WTC11 (cell line): ENCODE measurements at regions not wholly inside any gene's neighbourhood (a gene's known extent, or its start where the extent isn't known, plus 50 kb on each side); places are given as distances from the start of the nearest gene placed in this dataset.

Source experiments
- ATAC-seq: fragments of 200-7000 bp; cut with Tn5 transposase; 2 replicates; pipeline ENCODE4 v1.10.0; 2021; ENCODE audit warnings: mild to moderate bottlenecking, moderate library complexity
- CTCF ChIA-PET: fragments of 300-600 bp; sonication (Branson Sonifier 250); formaldehyde crosslinking; loops from one replicate; lab custom pipeline; 2021; ENCODE audit warnings: antibody characterized with exemption; lab: Charles Lee
- POLR2A ChIA-PET: fragments of 350-600 bp; sonication (Branson Sonifier 250); formaldehyde crosslinking; loops from one replicate; lab custom pipeline; 2021; ENCODE audit warnings: antibody characterized with exemption; lab: Charles Lee
- DNase-seq: peaks from one replicate; pipeline ENCODE4 v3.0.0; 2021; ENCODE audit warnings: low spot score
- H3K27ac Mint-ChIP-seq: 2 replicates; pipeline ENCODE4 v1.8.0; 2021; ENCODE audit warnings: mixed read lengths
- H3K27me3 Mint-ChIP-seq: 2 replicates; pipeline ENCODE4 v1.8.0; 2021; ENCODE audit warnings: low read depth, mild to moderate bottlenecking, moderate library complexity, mixed read lengths
- H3K36me3 Mint-ChIP-seq: 2 replicates; pipeline ENCODE4 v1.8.0; 2021; ENCODE audit warnings: mixed read lengths
- H3K4me1 Mint-ChIP-seq: 2 replicates; pipeline ENCODE4 v1.8.0; 2022; ENCODE audit warnings: mixed read lengths
- H3K4me3 Mint-ChIP-seq: 2 replicates; pipeline ENCODE4 v1.8.0; 2021; ENCODE audit warnings: mild to moderate bottlenecking, moderate library complexity, mixed read lengths
- H3K9me3 Mint-ChIP-seq: 2 replicates; pipeline ENCODE4 v1.8.0; 2021; ENCODE audit warnings: mixed read lengths
- HMGA2 ChIP-seq: fragments of 250-450 bp; sonication (Bioruptor Pico); IDR thresholded peaks from 2 replicates; pipeline ENCODE4 v1.4.0; 2021; ENCODE audit warnings: mild to moderate bottlenecking, moderate library complexity
- OVOL2 ChIP-seq: fragments of 250-450 bp; sonication (Bioruptor Pico); IDR thresholded peaks from 2 replicates; pipeline ENCODE4 v1.9.0; 2021; ENCODE audit warnings: mild to moderate bottlenecking, borderline replicate concordance
- SMAD4 ChIP-seq: sonication (generic); formaldehyde crosslinking; IDR thresholded peaks from 2 replicates; pipeline ENCODE4 v1.8.0; 2022; ENCODE audit warnings: mild to moderate bottlenecking, missing genetic modification reagents
- SP1 ChIP-seq: sonication (generic); formaldehyde crosslinking; conservative IDR thresholded peaks from 2 replicates; pipeline ENCODE4 v1.8.1; 2022; ENCODE audit warnings: missing genetic modification reagents
- ZNF317 ChIP-seq: sonication (generic); formaldehyde crosslinking; IDR thresholded peaks from 2 replicates; pipeline ENCODE4 v1.8.1; 2023; ENCODE audit warnings: low read depth, mild to moderate bottlenecking, moderate library complexity, missing genetic modification reagents, borderline replicate concordance
- ZNF416 ChIP-seq: fragments of 250-450 bp; sonication (Bioruptor Pico); IDR thresholded peaks from 2 replicates; pipeline ENCODE4 v1.9.0; 2021; ENCODE audit warnings: mild to moderate bottlenecking, inconsistent platforms
- ZNF423 ChIP-seq: fragments of 250-450 bp; sonication (Bioruptor Pico); IDR thresholded peaks from 2 replicates; pipeline ENCODE4 v2.1.2; 2022; ENCODE audit warnings: mild to moderate bottlenecking, moderate library complexity
- TF ChIP-seq, protein P1 (sequence below): sonication (generic); formaldehyde crosslinking; IDR thresholded peaks from 2 replicates; pipeline ENCODE4 v1.8.0; 2022; ENCODE audit warnings: mild to moderate bottlenecking, missing genetic modification reagents
- TF ChIP-seq, protein P2 (sequence below): fragments of 250-450 bp; sonication (Bioruptor Pico); IDR thresholded peaks from 2 replicates; pipeline ENCODE4 v1.8.0; 2021; ENCODE audit warnings: mild to moderate bottlenecking
- TF ChIP-seq, protein P3 (sequence below): sonication (generic); formaldehyde crosslinking; IDR thresholded peaks from 2 replicates; pipeline ENCODE4 v1.8.1; 2022; ENCODE audit warnings: low read depth, mild to moderate bottlenecking, moderate library complexity, missing genetic modification reagents, borderline replicate concordance
- TF ChIP-seq, protein P4 (sequence below): sonication (generic); formaldehyde crosslinking; IDR thresholded peaks from 2 replicates; pipeline ENCODE4 v1.8.1; 2022; ENCODE audit warnings: mild to moderate bottlenecking, missing genetic modification reagents, moderate library complexity, borderline replicate concordance
- TF ChIP-seq, protein P5 (sequence below): sonication (generic); formaldehyde crosslinking; IDR thresholded peaks from 2 replicates; pipeline ENCODE4 v1.8.1; 2023; ENCODE audit warnings: mild to moderate bottlenecking, missing genetic modification reagents
- TF ChIP-seq, protein P6 (sequence below): sonication (generic); formaldehyde crosslinking; IDR thresholded peaks from 2 replicates; pipeline ENCODE4 v1.8.1; 2023; ENCODE audit warnings: mild to moderate bottlenecking, missing genetic modification reagents, moderate library complexity
- TF ChIP-seq, protein P7 (sequence below): sonication (generic); formaldehyde crosslinking; IDR thresholded peaks from 2 replicates; pipeline ENCODE4 v1.8.0; 2022; ENCODE audit warnings: missing genetic modification reagents
- TF ChIP-seq, protein P8 (sequence below): sonication (generic); formaldehyde crosslinking; IDR thresholded peaks from 2 replicates; pipeline ENCODE4 v1.8.1; 2022; ENCODE audit warnings: mild to moderate bottlenecking, moderate library complexity, missing genetic modification reagents
- TF ChIP-seq, protein P9 (sequence below): sonication (generic); formaldehyde crosslinking; IDR thresholded peaks from 2 replicates; pipeline ENCODE4 v1.8.0; 2022; ENCODE audit warnings: mild to moderate bottlenecking, missing genetic modification reagents

DNA sequence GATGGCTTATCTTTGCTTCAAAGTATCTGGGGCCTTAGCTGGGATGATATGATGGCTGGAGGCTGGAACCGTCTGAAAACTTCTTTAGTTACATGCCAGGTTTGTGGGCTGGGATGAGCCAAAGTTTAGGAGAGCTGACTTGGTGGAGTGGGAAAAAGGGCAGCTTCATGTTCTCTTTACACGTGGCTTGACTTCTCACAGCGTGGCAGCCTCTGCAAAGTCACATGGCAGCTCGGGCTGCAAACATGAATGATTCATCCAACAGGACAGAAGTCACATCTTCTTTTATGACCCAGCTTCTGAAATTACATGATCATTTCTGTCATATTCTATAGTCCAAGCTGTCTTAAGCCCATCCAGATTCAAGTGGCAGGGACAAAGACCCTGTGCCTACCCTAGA, 176.0 kb downstream of the OLFM4 start:
- POLR2A ChIA-PET = no interaction called here
- TF ChIP-seq, protein P1, sequence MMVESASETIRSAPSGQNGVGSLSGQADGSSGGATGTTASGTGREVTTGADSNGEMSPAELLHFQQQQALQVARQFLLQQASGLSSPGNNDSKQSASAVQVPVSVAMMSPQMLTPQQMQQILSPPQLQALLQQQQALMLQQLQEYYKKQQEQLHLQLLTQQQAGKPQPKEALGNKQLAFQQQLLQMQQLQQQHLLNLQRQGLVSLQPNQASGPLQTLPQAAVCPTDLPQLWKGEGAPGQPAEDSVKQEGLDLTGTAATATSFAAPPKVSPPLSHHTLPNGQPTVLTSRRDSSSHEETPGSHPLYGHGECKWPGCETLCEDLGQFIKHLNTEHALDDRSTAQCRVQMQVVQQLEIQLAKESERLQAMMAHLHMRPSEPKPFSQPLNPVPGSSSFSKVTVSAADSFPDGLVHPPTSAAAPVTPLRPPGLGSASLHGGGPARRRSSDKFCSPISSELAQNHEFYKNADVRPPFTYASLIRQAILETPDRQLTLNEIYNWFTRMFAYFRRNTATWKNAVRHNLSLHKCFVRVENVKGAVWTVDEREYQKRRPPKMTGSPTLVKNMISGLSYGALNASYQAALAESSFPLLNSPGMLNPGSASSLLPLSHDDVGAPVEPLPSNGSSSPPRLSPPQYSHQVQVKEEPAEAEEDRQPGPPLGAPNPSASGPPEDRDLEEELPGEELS = no peak
- TF ChIP-seq ZNF423 (CRISPR knock-in tag) (no peak), ZNF416 (CRISPR knock-in tag) (no peak), SP1 (CRISPR knock-in tag) (no peak), SMAD4 (CRISPR knock-in tag) (no peak), ZNF317 (no peak), OVOL2 (CRISPR knock-in tag) (no peak), HMGA2 (CRISPR knock-in tag) (no peak)
- TF ChIP-seq, protein P2, sequence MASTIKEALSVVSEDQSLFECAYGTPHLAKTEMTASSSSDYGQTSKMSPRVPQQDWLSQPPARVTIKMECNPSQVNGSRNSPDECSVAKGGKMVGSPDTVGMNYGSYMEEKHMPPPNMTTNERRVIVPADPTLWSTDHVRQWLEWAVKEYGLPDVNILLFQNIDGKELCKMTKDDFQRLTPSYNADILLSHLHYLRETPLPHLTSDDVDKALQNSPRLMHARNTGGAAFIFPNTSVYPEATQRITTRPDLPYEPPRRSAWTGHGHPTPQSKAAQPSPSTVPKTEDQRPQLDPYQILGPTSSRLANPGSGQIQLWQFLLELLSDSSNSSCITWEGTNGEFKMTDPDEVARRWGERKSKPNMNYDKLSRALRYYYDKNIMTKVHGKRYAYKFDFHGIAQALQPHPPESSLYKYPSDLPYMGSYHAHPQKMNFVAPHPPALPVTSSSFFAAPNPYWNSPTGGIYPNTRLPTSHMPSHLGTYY (CRISPR knock-in tag) = no peak
- TF ChIP-seq, protein P3, sequence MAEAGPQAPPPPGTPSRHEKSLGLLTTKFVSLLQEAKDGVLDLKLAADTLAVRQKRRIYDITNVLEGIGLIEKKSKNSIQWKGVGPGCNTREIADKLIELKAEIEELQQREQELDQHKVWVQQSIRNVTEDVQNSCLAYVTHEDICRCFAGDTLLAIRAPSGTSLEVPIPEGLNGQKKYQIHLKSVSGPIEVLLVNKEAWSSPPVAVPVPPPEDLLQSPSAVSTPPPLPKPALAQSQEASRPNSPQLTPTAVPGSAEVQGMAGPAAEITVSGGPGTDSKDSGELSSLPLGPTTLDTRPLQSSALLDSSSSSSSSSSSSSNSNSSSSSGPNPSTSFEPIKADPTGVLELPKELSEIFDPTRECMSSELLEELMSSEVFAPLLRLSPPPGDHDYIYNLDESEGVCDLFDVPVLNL (CRISPR knock-in tag) = no peak
- TF ChIP-seq, protein P4, sequence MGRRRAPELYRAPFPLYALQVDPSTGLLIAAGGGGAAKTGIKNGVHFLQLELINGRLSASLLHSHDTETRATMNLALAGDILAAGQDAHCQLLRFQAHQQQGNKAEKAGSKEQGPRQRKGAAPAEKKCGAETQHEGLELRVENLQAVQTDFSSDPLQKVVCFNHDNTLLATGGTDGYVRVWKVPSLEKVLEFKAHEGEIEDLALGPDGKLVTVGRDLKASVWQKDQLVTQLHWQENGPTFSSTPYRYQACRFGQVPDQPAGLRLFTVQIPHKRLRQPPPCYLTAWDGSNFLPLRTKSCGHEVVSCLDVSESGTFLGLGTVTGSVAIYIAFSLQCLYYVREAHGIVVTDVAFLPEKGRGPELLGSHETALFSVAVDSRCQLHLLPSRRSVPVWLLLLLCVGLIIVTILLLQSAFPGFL (CRISPR knock-in tag) = no peak
- TF ChIP-seq, protein P5, sequence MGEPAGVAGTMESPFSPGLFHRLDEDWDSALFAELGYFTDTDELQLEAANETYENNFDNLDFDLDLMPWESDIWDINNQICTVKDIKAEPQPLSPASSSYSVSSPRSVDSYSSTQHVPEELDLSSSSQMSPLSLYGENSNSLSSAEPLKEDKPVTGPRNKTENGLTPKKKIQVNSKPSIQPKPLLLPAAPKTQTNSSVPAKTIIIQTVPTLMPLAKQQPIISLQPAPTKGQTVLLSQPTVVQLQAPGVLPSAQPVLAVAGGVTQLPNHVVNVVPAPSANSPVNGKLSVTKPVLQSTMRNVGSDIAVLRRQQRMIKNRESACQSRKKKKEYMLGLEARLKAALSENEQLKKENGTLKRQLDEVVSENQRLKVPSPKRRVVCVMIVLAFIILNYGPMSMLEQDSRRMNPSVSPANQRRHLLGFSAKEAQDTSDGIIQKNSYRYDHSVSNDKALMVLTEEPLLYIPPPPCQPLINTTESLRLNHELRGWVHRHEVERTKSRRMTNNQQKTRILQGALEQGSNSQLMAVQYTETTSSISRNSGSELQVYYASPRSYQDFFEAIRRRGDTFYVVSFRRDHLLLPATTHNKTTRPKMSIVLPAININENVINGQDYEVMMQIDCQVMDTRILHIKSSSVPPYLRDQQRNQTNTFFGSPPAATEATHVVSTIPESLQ (CRISPR knock-in tag) = no peak
- TF ChIP-seq, protein P6, sequence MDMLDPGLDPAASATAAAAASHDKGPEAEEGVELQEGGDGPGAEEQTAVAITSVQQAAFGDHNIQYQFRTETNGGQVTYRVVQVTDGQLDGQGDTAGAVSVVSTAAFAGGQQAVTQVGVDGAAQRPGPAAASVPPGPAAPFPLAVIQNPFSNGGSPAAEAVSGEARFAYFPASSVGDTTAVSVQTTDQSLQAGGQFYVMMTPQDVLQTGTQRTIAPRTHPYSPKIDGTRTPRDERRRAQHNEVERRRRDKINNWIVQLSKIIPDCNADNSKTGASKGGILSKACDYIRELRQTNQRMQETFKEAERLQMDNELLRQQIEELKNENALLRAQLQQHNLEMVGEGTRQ = no peak
- TF ChIP-seq, protein P7, sequence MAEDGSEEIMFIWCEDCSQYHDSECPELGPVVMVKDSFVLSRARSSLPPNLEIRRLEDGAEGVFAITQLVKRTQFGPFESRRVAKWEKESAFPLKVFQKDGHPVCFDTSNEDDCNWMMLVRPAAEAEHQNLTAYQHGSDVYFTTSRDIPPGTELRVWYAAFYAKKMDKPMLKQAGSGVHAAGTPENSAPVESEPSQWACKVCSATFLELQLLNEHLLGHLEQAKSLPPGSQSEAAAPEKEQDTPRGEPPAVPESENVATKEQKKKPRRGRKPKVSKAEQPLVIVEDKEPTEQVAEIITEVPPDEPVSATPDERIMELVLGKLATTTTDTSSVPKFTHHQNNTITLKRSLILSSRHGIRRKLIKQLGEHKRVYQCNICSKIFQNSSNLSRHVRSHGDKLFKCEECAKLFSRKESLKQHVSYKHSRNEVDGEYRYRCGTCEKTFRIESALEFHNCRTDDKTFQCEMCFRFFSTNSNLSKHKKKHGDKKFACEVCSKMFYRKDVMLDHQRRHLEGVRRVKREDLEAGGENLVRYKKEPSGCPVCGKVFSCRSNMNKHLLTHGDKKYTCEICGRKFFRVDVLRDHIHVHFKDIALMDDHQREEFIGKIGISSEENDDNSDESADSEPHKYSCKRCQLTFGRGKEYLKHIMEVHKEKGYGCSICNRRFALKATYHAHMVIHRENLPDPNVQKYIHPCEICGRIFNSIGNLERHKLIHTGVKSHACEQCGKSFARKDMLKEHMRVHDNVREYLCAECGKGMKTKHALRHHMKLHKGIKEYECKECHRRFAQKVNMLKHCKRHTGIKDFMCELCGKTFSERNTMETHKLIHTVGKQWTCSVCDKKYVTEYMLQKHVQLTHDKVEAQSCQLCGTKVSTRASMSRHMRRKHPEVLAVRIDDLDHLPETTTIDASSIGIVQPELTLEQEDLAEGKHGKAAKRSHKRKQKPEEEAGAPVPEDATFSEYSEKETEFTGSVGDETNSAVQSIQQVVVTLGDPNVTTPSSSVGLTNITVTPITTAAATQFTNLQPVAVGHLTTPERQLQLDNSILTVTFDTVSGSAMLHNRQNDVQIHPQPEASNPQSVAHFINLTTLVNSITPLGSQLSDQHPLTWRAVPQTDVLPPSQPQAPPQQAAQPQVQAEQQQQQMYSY = no peak
- TF ChIP-seq, protein P8, sequence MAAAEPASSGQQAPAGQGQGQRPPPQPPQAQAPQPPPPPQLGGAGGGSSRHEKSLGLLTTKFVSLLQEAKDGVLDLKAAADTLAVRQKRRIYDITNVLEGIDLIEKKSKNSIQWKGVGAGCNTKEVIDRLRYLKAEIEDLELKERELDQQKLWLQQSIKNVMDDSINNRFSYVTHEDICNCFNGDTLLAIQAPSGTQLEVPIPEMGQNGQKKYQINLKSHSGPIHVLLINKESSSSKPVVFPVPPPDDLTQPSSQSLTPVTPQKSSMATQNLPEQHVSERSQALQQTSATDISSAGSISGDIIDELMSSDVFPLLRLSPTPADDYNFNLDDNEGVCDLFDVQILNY (CRISPR knock-in tag) = no peak
- TF ChIP-seq, protein P9, sequence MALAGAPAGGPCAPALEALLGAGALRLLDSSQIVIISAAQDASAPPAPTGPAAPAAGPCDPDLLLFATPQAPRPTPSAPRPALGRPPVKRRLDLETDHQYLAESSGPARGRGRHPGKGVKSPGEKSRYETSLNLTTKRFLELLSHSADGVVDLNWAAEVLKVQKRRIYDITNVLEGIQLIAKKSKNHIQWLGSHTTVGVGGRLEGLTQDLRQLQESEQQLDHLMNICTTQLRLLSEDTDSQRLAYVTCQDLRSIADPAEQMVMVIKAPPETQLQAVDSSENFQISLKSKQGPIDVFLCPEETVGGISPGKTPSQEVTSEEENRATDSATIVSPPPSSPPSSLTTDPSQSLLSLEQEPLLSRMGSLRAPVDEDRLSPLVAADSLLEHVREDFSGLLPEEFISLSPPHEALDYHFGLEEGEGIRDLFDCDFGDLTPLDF (CRISPR knock-in tag) = no peak
- H3K4me3 Mint-ChIP-seq = no peak overlapping the region
- no peaks in the 10 kb centered on the region for H3K36me3 Mint-ChIP-seq
- CTCF ChIA-PET = no interaction called here
- no peaks in the 10 kb centered on the region for H3K9me3 Mint-ChIP-seq
- DNase-seq (no peak), ATAC-seq (no peak)
- peaks cover 55% of the 10 kb centered on the region for H3K27me3 Mint-ChIP-seq
- no peaks in the 10 kb centered on the region for H3K4me1 Mint-ChIP-seq
- H3K27ac Mint-ChIP-seq = no peak overlapping the region
